ENCODE measurements at regions not wholly inside any gene's neighbourhood (a gene's known extent, or its start where the extent isn't known, plus 50 kb on each side); places are given as distances from the start of the nearest gene placed in this dataset.

DNA sequence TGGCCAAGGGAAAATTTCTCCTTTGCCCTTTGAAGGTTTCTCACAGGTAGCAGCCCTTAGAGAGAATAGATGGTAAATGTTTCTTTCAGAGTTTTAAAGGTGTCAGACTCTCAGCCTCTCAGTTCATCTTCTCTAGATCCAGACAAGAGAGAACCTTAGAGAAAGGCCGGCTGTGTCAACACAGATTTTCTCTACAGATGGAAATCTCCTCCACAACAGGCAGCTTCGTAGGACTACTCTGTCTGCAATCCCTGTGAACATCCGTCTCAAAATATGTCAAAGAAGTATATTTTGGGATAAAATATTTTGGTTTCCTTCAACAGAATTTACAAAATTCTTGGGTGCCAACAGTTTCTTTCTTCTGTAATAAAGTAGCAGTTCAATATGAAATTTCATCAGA lies 282.1 kb upstream of the POU1F1 start:
- no peak for TF ChIP-seq CTCF (IDR thresholded peaks at IDR 0.05; ENCODE audit: low read depth, low read length)
- TF ChIP-seq EZH2phosphoT487 (IDR thresholded peaks at IDR 0.05; ENCODE audit: low read depth) = no peak

Measured in OCI-LY3 (cell line).